HG03159 (cell line): ENCODE measurements at regions not wholly inside any gene's neighbourhood (a gene's known extent, or its start where the extent isn't known, plus 50 kb on each side); places are given as distances from the start of the nearest gene placed in this dataset.
A peak's percentile ranks its signal among the peaks of the same experiment; 100 is the strongest.
"Not testable (repeated sequence)": the region's sequence is repeated elsewhere in the genome, so short reads cannot be mapped to it uniquely, and the experiment has no call there.

Source experiments
- ATAC-seq: cut with Tn5 transposase; IDR thresholded peaks from one replicate; pipeline ENCODE4 v1.9.1; 2021; ENCODE audit warnings: mild to moderate bottlenecking, moderate library complexity; ENCODE audit not compliant: unreplicated experiment

DNA sequence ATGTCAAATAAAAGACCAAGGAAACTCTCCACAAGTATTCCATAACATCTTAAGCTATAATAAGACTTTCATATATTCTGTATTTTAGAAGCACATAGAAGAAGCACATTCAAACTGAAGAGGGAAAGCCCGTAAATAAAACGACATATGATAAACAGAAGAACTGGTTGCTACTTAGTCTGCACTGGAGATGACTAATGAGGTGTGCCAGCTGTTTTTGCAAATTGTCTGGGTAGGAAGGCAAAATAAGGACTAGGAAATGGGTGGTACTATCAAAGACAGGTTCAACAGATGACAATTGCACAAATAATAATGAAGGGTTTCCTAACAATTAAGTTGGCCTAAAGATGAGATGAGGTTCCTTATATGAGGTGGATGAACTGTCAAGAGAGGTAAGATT, 593.2 kb upstream of the CCDC179 start:
- ATAC-seq, result no peak

DNA sequence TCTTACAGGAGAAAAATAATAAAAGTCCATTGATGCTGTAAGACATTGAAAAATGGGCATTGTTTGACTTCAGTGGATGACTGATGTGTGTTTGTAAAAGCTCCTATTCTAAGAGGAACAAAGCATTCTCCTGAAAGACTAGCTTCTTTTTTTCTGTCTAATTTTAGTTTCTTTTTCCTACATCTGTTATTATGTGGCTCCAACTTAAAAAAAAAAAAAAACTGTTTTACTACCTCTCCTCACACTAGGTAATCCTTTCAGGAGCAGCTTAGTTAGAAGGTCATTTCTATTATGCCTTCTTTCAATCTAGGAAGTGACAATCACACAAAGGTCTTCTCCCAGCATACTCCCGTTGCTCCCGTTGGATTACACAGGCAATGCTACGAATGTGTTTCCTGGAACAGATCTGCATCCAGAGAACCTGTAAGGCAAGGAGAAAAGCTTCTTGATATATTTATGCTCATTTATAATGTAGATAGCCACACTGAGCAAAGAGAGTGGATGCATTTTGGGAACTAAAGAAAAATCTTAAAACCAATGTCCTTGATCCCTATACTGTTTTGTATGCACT, 595.1 kb upstream of the CCDC179 start:
- ATAC-seq, result no peak

DNA sequence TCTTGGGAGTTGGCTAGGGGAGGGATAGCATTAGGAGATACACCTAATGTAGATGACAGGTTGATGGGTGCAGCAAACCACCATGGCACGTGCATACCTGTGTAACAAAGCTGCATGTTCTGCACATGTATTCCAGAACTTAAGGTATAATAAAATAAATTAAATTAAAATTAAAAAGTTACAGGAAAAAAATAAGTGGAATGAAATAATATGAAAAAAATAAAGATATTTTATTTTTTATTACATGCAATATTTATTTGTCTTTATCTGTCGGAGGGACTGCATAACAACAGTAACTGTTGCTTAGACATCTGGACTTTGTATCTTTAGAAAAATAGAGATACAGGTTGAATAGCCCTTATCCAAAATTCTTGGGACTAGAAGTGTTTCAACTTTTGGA, 597.4 kb upstream of the CCDC179 start:
- no peak for ATAC-seq

DNA sequence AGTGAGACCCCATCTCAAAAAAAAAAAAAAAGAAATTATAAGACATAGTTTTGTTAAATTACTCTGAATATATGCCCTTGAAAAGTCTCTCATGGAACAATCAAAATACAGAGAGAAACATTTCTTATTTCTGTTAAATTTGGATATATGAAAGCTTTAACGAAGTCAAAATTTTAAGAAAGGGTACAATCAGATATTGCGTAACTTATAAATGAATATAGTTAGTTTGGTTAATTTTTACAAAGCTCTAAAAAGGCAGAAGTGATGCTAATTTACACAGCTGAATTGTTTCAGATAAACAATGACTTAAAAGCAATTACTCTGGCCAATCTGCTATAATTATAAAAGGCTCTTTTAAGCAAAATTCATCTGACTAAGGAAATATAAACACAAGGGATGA, 611.6 kb upstream of the CCDC179 start:
- ATAC-seq, result no peak

DNA sequence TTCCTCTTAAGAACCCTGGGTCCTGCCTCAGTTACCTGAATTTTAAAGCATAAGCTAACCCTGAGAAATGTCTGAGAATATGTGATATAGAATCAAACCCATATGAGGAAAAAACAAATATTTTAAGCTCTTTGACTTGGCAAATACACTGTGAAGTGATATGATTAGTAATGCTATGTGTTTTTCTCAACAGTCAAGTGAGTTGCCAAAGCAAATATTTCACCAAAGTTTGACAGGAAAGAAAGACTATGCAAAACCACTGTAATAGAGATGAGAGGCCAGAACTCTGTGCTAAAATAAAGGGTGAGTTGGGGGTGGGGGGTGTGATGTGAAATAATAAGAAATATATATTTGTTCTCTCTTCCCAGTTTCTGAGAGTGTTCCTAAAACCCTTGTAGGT, 613.5 kb upstream of the CCDC179 start:
- no peak for ATAC-seq

DNA sequence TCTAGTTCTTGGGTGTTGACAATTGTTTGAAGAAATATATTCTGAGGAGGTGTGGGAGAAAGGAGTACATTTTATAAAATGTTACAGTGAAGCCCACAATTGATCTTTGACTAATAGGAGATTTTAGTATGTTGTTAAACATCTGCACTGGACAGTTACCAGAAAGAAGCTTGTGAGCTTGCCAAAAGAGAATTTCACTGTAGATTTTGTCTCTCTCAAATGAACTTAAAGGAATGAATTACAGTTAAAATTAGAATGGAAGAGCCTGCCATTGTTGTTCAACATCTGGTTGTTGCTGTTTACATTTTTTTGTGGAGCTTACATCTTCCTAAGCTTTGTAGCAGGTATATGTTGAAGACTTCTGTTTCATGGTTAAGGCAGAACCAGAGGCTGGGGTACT, 620.5 kb upstream of the CCDC179 start:
- ATAC-seq, result no peak

DNA sequence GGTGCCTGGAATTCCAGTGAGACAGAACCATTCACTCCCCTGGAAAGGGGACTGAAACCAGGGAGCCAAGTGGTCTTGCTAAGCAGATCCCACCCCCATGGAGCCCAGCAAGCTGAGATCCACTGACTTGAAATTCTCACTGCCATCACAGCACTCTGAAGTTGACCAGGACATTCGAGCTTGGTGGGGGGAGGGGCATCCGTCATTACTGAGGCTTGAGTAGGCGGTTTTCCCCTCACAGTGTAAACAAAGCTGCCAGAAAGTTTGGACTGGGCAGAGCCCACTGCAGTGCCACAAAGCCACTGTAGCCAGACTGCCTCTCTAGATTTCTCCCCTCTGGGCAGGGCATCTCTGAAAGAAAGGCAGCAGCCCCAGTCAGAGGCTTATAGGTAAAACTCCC, 623.9 kb upstream of the CCDC179 start:
- not testable (repeated sequence) for ATAC-seq

DNA sequence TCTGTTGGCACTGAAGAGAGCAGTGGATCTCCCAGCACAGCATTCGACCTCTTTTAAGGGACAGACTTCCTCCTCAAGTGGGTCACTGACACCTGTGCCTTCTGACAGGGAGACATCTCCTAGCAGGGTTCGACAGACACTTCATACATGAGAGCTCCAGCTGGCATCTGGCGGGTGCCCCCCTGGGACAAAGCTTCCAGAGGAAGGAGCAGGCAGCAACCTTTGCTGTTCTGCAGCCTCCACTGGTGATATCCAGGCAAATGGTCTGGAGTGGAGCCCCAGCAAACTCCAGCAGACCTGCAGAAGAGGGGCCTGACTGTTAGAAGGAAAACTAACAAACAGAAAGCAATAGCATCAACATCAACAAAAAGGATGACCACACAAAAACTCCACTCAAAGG, 624.3 kb upstream of the CCDC179 start:
- ATAC-seq, result not testable (repeated sequence)

DNA sequence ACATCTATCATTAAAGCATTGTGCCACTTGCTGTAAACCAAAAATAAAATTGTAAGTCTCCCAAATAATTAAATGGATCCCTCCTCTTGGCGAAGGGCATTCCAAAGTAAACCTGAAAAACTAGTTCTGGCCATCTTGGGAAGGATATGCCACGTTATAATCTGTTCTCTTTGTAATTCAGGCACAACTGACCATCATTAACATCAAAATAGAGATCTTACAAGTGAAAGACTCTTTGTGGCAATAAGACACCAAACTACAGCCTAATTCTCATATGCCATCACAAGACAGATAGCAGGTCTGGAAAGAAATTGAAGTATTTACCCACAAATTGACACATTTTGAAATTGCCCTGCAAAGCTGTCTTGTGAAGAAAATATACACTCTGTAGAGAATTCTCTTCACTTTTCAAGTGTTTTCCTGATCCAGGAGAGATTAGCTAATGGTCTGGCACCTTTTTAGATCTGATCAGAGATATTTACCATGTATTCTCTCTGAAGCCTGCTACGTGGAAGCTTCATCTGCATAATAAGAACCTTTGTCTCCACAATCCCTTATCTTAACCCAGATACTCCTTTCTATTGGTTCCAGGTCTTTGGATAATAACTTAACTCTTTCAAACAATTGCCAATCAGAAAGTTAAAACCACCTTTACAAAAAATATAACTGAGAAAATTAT, 630.4 kb upstream of the CCDC179 start:
- no peak for ATAC-seq

DNA sequence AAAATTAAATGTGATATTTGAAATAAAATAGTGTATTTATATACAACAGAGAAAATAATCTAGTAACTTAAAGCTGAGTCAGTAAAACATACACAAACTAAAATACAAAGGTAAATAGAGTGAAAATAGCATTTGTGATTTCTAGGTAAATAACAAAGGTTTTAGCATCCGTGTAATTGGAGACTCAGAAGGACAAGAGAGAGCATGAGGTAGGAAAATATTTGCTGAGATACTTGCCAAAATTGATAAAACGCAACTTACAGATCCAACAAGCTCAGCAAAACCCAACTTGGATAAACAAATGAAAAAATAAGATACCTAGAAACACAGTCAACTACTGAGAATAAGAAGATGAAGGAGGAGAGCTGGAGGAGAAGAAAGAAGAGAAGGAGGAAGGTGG, 634.7 kb upstream of the CCDC179 start:
- no peak for ATAC-seq

DNA sequence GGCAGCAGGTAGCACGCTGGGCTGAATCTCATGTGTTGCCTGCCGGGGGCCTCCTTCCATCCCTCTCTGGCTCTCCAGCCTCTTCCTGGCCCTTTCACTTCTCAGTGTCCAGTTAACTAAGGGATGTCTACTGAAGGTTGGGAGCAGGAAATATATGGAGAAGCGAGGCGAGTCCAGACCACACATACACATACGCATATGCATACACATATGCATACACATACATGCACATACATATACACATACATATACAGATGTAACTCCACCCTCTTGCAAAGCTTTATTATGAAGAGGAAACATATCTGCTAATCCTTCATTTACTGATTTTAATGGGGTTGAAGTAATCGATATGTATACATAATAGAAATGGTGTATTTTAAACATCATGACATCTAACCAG, 636.1 kb upstream of the CCDC179 start:
- ATAC-seq, result no peak

DNA sequence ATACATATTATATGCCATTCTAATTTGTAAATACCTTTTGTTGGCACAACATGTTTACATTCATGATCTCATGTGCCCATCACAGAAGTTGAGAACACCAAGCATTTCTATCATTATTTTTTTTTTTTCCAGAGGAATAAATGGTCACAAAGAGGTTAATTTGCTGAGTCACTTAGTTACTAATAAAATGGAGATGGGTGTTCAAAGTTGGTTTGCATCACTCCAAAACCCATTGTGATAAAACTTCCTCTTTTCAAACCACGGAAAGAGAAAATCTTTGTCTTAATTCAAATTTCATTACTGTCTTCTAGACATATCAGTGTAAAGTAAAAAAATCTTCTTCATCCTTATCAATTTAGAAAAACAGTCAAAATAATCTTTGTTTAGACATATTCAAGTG, 636.8 kb upstream of the CCDC179 start:
- ATAC-seq, result no peak

DNA sequence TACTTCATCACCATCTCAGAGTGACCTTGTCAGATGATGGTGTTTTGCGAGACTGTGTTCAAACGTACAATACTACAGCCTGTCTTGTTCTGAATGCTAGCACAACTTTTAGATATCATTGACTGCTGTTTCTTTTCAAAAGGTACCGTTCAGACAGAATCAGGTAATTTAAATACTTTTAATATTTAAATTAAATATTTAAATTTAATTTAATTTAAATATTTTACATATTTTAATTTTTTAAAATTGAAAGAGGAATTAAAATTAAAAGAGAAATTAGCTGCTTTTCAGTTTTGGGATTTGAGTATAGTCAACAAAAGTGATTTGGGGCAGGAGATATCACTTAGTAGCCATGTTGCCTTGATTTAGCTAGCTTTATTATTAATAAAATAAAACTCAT, 642.1 kb upstream of the CCDC179 start:
- ATAC-seq, result no peak

DNA sequence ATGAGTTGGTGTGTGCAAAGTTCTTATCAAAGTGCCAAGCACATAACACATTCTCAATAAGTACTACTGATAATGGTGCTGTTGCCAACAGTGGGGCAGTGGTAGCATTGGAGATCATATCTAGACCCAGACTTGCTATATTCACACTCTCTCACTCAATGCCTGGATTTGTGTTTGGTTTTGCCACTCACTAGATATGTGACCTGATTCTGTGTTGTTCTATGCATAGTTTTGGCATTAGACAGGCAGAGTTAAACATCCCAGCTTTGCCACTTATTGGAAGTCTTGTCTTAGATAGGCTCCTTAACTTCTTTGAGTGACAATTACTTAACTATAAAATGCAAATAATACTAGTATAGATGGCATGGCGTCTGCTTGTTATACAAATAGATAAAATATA, 642.6 kb upstream of the CCDC179 start:
- ATAC-seq, result no peak

DNA sequence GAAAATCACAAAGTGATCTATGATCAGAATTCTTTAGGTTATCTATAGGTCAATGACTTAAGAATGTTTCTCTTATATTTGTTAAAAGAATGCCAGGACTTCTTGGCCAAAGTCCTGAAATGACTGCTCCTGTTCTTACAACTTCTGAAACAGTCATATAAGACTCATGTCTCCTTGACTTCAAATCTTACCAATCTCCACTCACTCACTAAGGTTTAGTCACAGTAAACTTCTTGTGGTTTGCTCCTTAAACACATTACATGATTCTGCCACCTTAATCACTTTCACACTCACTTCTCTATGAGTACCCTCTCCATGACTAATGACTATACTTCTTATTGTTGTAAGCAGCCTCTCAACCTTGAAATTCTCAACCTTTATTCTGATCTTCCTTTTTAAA, 648.7 kb upstream of the CCDC179 start:
- no peak for ATAC-seq

DNA sequence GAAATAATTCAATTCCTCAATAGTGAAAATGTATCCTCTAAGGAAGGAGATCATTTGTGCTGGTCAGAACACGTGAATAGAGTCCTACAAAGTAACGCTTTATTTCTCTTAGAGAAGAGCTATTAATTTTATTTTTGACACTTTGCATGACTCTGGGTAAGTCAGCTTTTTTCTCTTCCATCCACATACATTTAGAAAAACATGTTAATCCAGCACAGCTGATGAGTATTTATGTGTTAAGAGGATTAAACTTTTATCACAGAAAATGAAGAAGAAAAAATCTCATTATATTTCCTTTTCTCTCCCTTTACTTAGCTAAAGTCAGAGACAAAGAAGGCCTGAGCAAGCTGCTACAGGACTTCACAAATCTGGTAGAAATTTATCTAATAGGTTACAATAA, 649.5 kb upstream of the CCDC179 start:
- ATAC-seq, result no peak

DNA sequence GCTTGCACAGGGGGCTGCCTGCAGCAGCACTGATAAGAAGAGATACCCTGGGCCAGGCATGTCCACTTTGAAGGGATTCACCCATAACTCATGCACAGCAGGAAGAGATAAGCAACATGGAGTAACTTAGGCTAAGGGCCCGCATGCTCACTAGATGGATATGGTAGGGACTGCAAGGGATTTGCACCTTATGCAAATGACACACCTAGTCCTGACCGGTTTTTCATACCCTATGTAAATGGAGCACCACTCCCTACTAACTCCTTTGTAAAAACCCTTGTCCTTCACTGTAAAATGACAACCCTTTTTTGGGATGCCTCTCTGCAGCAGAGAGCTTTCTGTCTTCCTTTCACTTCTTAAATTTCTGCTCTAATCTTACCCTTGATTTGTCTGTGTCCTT, 658.9 kb upstream of the CCDC179 start:
- no peak for ATAC-seq

DNA sequence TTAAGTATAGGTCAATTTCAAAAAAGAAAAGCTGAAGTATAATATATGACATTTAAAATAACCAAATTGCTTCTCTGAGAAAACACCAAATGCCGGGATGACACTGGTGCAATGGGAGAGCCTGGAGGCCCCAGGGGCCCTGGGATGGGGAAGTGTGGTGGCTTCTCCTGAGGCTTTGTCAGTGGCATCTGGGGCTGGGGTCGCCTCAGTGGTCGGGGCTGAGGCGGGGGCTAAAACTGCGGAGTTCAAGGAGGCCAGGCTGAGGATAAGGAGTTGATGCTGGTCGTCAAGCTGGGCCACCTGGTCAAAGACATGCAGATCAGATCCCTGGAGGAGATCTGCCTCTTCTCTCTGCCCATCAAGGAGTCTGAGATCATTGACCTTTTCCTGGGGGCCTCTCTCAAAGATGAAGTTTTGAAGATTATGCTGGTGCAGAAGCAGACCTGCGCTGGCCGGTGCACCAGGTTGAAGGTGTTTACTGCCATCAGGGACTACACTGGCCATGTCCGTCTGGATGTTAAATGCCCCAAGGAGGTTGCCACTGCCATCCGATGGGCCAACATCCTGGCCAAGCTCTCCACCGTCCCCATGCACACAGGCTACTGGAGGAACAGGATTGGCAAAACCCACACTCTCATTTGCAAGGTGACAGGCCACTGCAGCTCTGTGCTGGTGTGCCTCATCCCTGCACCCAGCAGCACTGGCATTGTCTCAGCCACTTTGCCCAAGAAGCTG, 660.1 kb upstream of the CCDC179 start:
- ATAC-seq, result no peak

DNA sequence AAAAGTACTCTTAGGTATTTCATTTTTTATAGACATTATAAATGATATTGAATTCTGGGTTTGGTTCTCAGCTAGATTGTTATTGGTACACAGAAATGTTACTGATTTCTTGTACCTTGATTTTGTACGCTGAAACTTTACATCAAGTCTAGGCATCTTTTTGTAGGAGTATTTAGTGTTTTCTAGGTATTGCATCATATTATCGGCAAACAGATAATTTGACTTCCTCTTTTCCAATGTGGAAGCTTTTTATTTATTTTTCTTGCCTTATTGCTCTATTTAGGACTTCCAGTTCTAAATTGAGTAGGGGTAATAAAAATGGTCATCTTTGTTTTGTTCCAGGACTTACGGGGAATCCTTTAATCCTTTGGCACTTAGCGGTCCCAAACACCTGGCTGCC, 676.6 kb upstream of the CCDC179 start:
- no peak for ATAC-seq

DNA sequence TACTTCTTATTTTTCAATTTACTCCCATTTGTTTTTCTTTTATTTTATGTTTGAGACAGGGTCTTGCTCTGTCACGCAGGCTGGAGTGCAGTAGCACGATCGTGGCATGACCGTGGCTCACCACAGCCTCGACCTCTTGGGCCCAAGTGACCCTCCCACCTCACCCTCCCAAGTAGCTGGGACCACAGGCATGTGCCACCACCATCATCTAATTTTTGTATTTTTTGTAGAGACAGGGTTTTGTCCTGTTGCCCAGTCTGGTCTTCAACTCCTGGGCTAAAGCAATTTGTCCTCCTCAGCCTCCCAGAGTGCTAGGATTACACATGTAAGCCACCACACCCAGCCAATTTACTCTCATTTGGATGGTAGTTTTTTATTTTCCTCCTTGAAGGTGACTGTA, 679.3 kb upstream of the CCDC179 start:
- no peak for ATAC-seq

DNA sequence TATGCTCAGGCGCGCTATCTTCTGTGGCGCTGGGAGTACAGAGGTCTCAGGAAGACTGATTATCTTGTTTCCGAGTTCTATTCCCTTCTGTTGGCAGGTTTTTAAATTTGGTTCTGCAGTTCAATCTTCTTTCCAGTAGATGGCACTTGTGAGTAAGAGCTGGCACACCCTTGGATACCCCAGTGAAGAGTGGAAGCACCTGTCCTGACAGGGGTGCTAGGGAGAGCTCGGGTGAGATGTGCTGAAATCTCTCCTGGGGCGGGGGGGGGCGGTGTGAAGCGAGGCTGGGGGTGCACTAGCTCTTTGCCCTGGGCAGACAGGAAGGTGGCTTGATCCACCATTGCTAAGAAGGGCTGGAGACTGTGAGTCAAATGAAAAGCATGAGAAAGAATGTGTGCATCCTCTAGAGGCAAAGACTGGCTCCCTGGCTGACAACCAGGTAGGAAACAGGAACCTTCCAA, 679.9 kb upstream of the CCDC179 start:
- peak; percentile 96 for ATAC-seq

DNA sequence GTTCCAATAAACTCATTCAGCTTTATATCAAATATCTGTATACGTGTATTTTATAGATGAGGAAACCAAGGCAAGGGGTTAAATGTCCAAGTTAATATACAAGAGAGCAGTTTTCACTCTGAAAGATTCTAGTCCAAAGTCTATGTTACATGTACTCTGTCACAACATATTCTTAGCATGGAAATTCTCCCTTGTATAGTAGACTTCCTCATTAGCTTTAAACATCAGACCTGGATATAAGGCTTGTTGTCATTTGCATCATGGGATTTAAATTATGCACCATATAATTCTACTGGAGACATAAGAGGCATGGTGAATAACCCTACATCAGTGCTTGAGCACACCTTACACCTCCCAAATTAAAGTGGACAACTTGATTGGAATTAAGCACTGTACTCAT, 681.9 kb upstream of the CCDC179 start:
- ATAC-seq, result no peak
